ENCODE measurements at regions not wholly inside any gene's neighbourhood (a gene's known extent, or its start where the extent isn't known, plus 50 kb on each side); places are given as distances from the start of the nearest gene placed in this dataset.

- Mint-ChIP-seq H3K36me3 (ENCODE audit: low read depth) (no peaks in the 10 kb centered on the region), H3K4me1 (ENCODE audit: low read depth) (no peaks in the 10 kb centered on the region), H3K4me3 (no peak overlapping the region), H3K27ac (no peak overlapping the region), H3K27me3 (ENCODE audit: insufficient read depth) (peaks cover 5% of the 10 kb centered on the region), H3K9me3 (no peaks in the 10 kb centered on the region)
- intact Hi-C loops (cut with micrococcal nuclease): no loop called here
- no peak for DNase-seq (ENCODE audit: low spot score)
Observed at GRCh38 chr5:68754536-68754935, 339.3 kb upstream of the SLC30A5 start.

GRCh38 chr5:68755293-68755692 lies 338.5 kb upstream of the SLC30A5 start:
- Mint-ChIP-seq H3K27me3 (ENCODE audit: insufficient read depth) (peaks cover 5% of the 10 kb centered on the region), H3K27ac (no peak overlapping the region), H3K36me3 (ENCODE audit: low read depth) (no peaks in the 10 kb centered on the region), H3K4me1 (ENCODE audit: low read depth) (no peaks in the 10 kb centered on the region), H3K4me3 (no peak overlapping the region), H3K9me3 (no peaks in the 10 kb centered on the region)
- no peak for DNase-seq (ENCODE audit: low spot score)
- intact Hi-C loops (cut with micrococcal nuclease): no loop called here

DNA sequence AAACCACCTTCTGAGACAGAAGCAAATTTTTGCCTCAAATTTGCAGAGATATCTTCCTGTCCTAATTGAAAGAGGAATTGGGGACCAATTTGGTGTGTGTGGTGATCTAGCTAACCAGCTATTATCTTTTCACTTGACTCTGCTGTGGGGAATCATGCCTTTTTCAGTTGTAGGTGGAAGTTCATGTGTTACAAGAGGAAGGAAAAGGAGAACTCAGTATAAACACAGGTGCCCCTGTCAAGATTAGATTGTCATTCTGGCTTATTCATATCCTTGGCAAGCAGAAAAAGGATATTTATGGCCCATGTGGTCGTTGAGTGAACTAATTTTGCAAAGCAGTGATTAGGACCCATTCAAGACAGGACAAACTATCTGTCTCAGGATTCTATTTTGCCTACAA lies 336.8 kb upstream of the SLC30A5 start:
- no peaks in the 10 kb centered on the region for H3K9me3 Mint-ChIP-seq
- no peak for DNase-seq (ENCODE audit: low spot score)
- peaks cover 5% of the 10 kb centered on the region for H3K27me3 Mint-ChIP-seq (ENCODE audit: insufficient read depth)
- no peaks in the 10 kb centered on the region for H3K4me1 Mint-ChIP-seq (ENCODE audit: low read depth)
- intact Hi-C loops (cut with micrococcal nuclease): no loop called here
- no peak overlapping the region for H3K27ac Mint-ChIP-seq
- no peaks in the 10 kb centered on the region for H3K36me3 Mint-ChIP-seq (ENCODE audit: low read depth)
- no peak overlapping the region for H3K4me3 Mint-ChIP-seq

- Mint-ChIP-seq H3K36me3 (ENCODE audit: low read depth) (no peaks in the 10 kb centered on the region), H3K27me3 (ENCODE audit: insufficient read depth) (peaks cover 5% of the 10 kb centered on the region), H3K27ac (no peak overlapping the region), H3K4me3 (no peak overlapping the region), H3K9me3 (no peaks in the 10 kb centered on the region), H3K4me1 (ENCODE audit: low read depth) (no peaks in the 10 kb centered on the region)
- DNase-seq (ENCODE audit: low spot score): no peak
- intact Hi-C loops (cut with micrococcal nuclease): no loop called here
Observed at GRCh38 chr5:68757626-68758212, 336.1 kb upstream of the SLC30A5 start.

- Mint-ChIP-seq H3K27me3 (ENCODE audit: insufficient read depth) (peaks cover 8% of the 10 kb centered on the region), H3K4me3 (no peak overlapping the region), H3K4me1 (ENCODE audit: low read depth) (no peaks in the 10 kb centered on the region), H3K27ac (no peak overlapping the region), H3K9me3 (no peaks in the 10 kb centered on the region), H3K36me3 (ENCODE audit: low read depth) (no peaks in the 10 kb centered on the region)
- intact Hi-C loops (cut with micrococcal nuclease): no loop called here
- DNase-seq (ENCODE audit: low spot score): no peak
Observed at GRCh38 chr5:68759593-68759992, 334.2 kb upstream of the SLC30A5 start.

DNA sequence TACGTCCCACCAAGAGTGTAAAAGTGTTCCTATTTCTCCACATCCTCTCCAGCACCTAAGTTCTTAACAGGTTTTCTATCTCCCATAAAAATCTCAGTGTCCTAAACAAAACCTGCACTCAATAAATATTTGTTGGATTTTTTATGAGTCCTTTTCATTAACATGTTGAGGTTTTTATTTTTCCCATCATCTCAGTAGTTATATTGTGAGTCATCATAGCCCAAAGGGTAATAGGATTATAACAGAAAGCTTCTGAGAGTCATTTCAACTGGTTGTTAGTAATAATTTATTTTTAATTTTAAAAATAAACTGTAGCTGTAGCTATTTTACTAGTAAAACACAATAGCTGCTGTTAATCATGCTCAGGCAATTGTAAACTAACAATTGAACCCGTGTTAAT lies 331.6 kb upstream of the SLC30A5 start:
- no peak overlapping the region for H3K27ac Mint-ChIP-seq
- H3K27me3 Mint-ChIP-seq (ENCODE audit: insufficient read depth): peaks cover 4% of the 10 kb centered on the region
- H3K4me1 Mint-ChIP-seq (ENCODE audit: low read depth): no peaks in the 10 kb centered on the region
- no peak overlapping the region for H3K4me3 Mint-ChIP-seq
- H3K36me3 Mint-ChIP-seq (ENCODE audit: low read depth): no peaks in the 10 kb centered on the region
- DNase-seq (ENCODE audit: low spot score): no peak
- no peaks in the 10 kb centered on the region for H3K9me3 Mint-ChIP-seq
- intact Hi-C loops (cut with micrococcal nuclease): no loop called here

DNA sequence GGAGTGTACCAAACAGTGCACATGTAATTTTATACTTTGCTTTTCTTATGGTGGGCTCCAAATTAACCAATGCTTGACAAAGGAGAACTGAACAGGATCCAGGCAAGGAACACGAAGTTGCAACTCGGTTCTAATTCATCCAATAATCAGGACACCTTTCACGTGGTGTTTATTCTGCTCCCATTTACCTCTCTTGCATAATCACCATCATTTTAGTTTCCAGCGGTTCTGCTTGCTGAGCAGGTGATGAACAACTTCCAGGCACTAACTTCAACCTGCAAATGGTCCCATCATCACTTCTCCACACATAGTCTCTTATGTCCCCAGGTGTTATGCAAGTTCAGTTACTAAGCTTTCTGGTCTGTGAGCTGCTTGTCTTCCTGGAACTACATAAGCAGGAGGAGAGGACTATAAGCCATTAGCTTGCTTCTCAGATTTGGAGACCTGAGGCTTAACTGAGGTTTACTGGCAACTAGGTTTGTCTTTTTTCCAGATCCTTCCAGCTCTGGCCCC lies 326.8 kb upstream of the SLC30A5 start:
- Mint-ChIP-seq H3K4me1 (ENCODE audit: low read depth) (no peaks in the 10 kb centered on the region), H3K9me3 (no peaks in the 10 kb centered on the region), H3K27me3 (ENCODE audit: insufficient read depth) (peaks cover 3% of the 10 kb centered on the region), H3K27ac (no peak overlapping the region), H3K36me3 (ENCODE audit: low read depth) (no peaks in the 10 kb centered on the region), H3K4me3 (no peak overlapping the region)
- DNase-seq (ENCODE audit: low spot score): no peak
- intact Hi-C loops (cut with micrococcal nuclease): no loop called here

DNA sequence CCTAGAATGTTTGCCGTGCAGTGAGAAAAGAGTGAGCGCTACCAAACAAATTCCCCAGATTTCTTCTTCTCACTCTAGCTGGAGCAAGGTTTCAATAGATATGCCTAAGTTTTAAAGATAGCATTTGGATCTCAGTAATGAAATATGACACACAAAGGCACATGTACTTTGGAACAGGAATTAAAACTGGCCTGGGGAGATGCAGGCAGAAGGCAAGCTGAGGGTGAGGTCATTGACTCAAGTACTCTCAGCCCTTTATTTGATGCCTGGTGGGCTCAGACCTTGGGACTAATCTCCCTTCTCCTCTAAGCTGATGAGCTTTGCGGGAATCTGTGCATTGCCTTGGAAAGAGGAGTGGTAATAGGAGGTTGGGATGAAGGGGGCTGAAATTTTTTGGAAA lies 323.3 kb upstream of the SLC30A5 start:
- no peaks in the 10 kb centered on the region for H3K36me3 Mint-ChIP-seq (ENCODE audit: low read depth)
- peaks cover 4% of the 10 kb centered on the region for H3K9me3 Mint-ChIP-seq
- no peak overlapping the region for H3K4me3 Mint-ChIP-seq
- no peaks in the 10 kb centered on the region for H3K27me3 Mint-ChIP-seq (ENCODE audit: insufficient read depth)
- H3K27ac Mint-ChIP-seq: no peak overlapping the region
- H3K4me1 Mint-ChIP-seq (ENCODE audit: low read depth): no peaks in the 10 kb centered on the region
- DNase-seq (ENCODE audit: low spot score): no peak
- intact Hi-C loops (cut with micrococcal nuclease): no loop called here

GRCh38 chr5:68771221-68771620 lies 322.6 kb upstream of the SLC30A5 start:
- DNase-seq (ENCODE audit: low spot score): no peak
- H3K36me3 Mint-ChIP-seq (ENCODE audit: low read depth): no peaks in the 10 kb centered on the region
- H3K9me3 Mint-ChIP-seq: peaks cover 4% of the 10 kb centered on the region
- H3K27ac Mint-ChIP-seq: no peak overlapping the region
- H3K27me3 Mint-ChIP-seq (ENCODE audit: insufficient read depth): no peaks in the 10 kb centered on the region
- intact Hi-C loops (cut with micrococcal nuclease): no loop called here
- no peaks in the 10 kb centered on the region for H3K4me1 Mint-ChIP-seq (ENCODE audit: low read depth)
- no peak overlapping the region for H3K4me3 Mint-ChIP-seq

DNA sequence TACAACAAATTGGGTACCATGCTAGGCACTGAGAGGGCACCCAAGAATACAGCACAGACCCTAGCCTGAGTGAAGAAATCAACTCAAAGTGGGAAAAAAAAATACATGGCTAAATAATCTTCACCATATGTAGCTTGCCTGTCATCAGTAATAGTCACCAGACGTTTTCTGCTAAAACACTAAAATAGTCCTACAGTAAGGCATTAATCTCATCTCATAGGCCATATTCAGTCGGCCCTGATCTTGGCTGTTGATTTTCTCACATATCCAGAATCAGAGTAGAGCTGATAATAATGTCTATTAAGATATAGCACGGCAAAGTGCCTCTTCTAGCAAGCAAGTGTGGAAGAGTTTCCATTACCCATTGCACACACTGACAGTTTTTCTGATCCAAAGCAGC lies 322.1 kb upstream of the SLC30A5 start:
- H3K27me3 Mint-ChIP-seq (ENCODE audit: insufficient read depth): no peaks in the 10 kb centered on the region
- peaks cover 4% of the 10 kb centered on the region for H3K9me3 Mint-ChIP-seq
- no peaks in the 10 kb centered on the region for H3K36me3 Mint-ChIP-seq (ENCODE audit: low read depth)
- no peak overlapping the region for H3K4me3 Mint-ChIP-seq
- H3K4me1 Mint-ChIP-seq (ENCODE audit: low read depth): no peaks in the 10 kb centered on the region
- DNase-seq (ENCODE audit: low spot score): no peak
- intact Hi-C loops (cut with micrococcal nuclease): no loop called here
- no peak overlapping the region for H3K27ac Mint-ChIP-seq

DNA sequence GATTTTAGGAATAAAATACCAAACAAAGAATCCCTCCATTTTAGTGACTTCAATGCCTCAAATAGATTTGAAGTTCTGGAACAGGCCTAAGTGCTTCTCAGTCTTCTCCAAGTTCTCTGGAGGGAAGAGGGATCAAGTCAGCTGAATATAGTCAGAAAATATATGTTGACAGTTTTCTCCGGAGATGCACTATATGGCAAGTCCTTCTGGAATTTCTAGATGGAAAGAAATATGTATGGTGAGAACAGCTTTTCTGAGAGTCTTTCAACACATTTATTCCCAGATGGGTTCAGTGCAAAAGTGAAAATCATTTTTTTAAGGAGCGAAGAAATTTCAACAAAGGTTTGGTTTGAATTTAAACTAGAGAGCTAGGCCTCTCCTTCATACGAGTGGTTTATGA lies 317.4 kb upstream of the SLC30A5 start:
- no peak for DNase-seq (ENCODE audit: low spot score)
- intact Hi-C loops (cut with micrococcal nuclease): no loop called here
- Mint-ChIP-seq H3K9me3 (peaks cover 4% of the 10 kb centered on the region), H3K4me1 (ENCODE audit: low read depth) (no peaks in the 10 kb centered on the region), H3K4me3 (no peak overlapping the region), H3K36me3 (ENCODE audit: low read depth) (no peaks in the 10 kb centered on the region), H3K27me3 (ENCODE audit: insufficient read depth) (no peaks in the 10 kb centered on the region), H3K27ac (no peak overlapping the region)

GRCh38 chr5:68777135-68777534 lies 316.7 kb upstream of the SLC30A5 start:
- no peak for DNase-seq (ENCODE audit: low spot score)
- Mint-ChIP-seq H3K27ac (no peak overlapping the region), H3K4me3 (no peak overlapping the region), H3K27me3 (ENCODE audit: insufficient read depth) (no peaks in the 10 kb centered on the region), H3K9me3 (peaks cover 4% of the 10 kb centered on the region), H3K36me3 (ENCODE audit: low read depth) (no peaks in the 10 kb centered on the region), H3K4me1 (ENCODE audit: low read depth) (no peaks in the 10 kb centered on the region)
- intact Hi-C loops (cut with micrococcal nuclease): no loop called here

DNA sequence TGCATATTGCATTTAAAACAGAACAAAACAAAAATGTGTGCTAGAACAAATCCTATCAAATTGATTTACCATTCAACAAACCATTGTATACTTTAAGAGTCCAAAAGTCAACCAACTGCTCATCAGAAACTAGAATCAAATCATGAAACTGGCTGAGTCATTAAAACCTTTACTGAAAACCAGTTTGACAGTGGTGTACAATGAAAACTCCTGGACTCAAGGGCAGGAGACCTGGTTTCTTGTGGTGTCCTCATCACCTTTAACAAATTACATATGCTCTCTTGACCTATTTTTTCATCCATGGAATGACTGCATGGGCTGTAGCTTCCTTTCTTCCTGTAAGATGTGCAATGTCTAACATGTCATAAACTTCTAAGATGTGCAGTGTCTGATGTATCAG lies 315.3 kb upstream of the SLC30A5 start:
- intact Hi-C loops (cut with micrococcal nuclease): no loop called here
- DNase-seq (ENCODE audit: low spot score): no peak
- Mint-ChIP-seq H3K27ac (no peak overlapping the region), H3K36me3 (ENCODE audit: low read depth) (no peaks in the 10 kb centered on the region), H3K27me3 (ENCODE audit: insufficient read depth) (no peaks in the 10 kb centered on the region), H3K9me3 (peaks cover 4% of the 10 kb centered on the region), H3K4me3 (no peak overlapping the region), H3K4me1 (ENCODE audit: low read depth) (no peaks in the 10 kb centered on the region)

DNA sequence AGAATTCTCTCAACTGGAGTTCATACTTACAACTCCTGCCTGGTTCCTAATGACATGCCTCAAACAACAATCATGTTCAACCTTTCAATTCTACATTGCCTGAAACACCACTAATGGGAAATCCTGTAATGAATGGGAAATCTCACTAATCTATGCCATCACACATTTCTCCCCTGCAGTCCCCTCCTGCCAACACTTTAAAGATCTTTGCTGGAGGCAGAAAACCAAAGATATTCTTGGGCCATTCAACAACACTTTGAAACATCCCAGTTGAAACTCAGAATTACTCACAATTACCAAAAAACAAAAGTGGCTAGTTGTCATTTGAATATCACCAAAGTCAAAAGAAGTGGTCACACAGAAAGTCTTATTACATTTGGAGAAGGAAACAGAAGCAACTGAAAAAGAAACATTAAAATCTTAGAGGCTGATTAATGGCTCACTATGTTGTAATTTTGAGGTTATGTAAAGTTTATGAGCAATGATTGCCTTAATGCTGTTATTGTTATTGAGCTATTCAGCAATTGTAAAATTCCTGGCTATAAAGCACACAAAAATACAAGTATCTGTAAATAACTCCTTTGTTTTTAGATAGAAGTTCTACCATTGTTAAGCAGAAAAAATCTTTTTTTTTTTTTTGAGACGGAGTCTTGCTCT lies 313.4 kb upstream of the SLC30A5 start:
- H3K9me3 Mint-ChIP-seq: peaks cover 8% of the 10 kb centered on the region
- intact Hi-C loops (cut with micrococcal nuclease): no loop called here
- no peak for DNase-seq (ENCODE audit: low spot score)
- no peaks in the 10 kb centered on the region for H3K4me1 Mint-ChIP-seq (ENCODE audit: low read depth)
- no peak overlapping the region for H3K27ac Mint-ChIP-seq
- no peaks in the 10 kb centered on the region for H3K36me3 Mint-ChIP-seq (ENCODE audit: low read depth)
- no peaks in the 10 kb centered on the region for H3K27me3 Mint-ChIP-seq (ENCODE audit: insufficient read depth)
- H3K4me3 Mint-ChIP-seq: no peak overlapping the region
